Activated T-cell treated with anti-CD3 and anti-CD28 coated beads, Interleukin-2, amount 50 U/mL, for 24 hours (primary cell): ENCODE measurements at regions not wholly inside any gene's neighbourhood (a gene's known extent, or its start where the extent isn't known, plus 50 kb on each side); places are given as distances from the start of the nearest gene placed in this dataset.

Source experiments
- DNase-seq: peaks from one replicate; pipeline ENCODE4 v3.0.0-alpha.2; 2020
- H3K27ac Mint-ChIP-seq: 2 replicates; pipeline ENCODE4 v1.8.0; 2020; ENCODE audit warnings: mild to moderate bottlenecking, mixed read lengths
- H3K27me3 Mint-ChIP-seq: 2 replicates; pipeline ENCODE4 v1.8.0; 2020; ENCODE audit warnings: mixed read lengths
- H3K36me3 Mint-ChIP-seq: 2 replicates; pipeline ENCODE4 v1.8.0; 2020; ENCODE audit warnings: low read depth, mixed read lengths
- H3K4me1 Mint-ChIP-seq: 2 replicates; pipeline ENCODE4 v1.8.0; 2020; ENCODE audit warnings: low read depth, mixed read lengths
- H3K4me3 Mint-ChIP-seq: 2 replicates; pipeline ENCODE4 v1.8.0; 2020; ENCODE audit warnings: mild to moderate bottlenecking, moderate library complexity, mixed read lengths
- H3K9me3 Mint-ChIP-seq: 2 replicates; pipeline ENCODE4 v1.8.0; 2020; ENCODE audit warnings: mixed read lengths

DNA sequence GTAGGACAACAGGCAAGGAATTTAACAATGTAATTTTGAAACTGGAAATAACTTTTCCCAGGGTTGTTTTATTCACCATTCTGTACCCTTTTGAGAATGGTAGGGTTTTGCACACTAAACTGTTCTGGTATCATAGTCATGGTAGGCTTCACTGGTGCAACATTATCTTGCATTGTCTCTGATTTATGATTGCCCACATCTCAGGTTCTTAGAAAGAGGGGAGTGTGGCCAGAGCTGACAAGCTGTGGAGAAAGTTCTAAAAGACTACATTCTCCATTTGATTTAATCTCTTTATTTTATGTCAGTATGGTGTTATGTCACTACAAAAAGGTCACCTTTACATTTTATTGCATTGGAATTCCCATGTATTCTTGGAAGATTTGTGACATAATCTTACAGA lies 447.3 kb downstream of the GRIA2 start:
- H3K36me3 Mint-ChIP-seq = no peaks in the 10 kb centered on the region
- H3K9me3 Mint-ChIP-seq = peaks cover 7% of the 10 kb centered on the region
- no peak for DNase-seq

DNA sequence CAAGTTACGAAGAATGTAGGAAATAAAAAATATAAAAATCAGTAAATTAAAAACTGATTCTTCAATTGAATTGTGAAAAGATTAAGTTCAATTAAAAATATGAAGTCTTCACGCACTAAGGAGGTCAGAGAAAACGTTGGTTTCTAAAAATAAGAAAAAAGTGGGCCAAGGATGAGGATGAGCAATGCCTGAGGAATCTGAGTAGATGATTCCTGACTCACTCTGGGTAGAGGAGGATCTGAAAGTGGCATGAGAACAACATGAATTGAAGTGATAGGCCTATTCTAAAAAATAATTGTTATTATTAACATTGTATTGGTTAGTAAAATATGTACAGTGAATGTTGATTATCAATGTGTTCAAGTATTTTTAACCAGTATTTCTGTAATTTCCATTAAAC lies 444.2 kb downstream of the GRIA2 start:
- no peaks in the 10 kb centered on the region for H3K27me3 Mint-ChIP-seq
- no peaks in the 10 kb centered on the region for H3K4me1 Mint-ChIP-seq
- peaks cover 7% of the 10 kb centered on the region for H3K9me3 Mint-ChIP-seq
- H3K4me3 Mint-ChIP-seq = no peak overlapping the region
- no peak overlapping the region for H3K27ac Mint-ChIP-seq
- no peaks in the 10 kb centered on the region for H3K36me3 Mint-ChIP-seq
- DNase-seq = no peak

More for the DNA sequence above, 447.3 kb downstream of the GRIA2 start:
- Mint-ChIP-seq H3K4me1 (no peaks in the 10 kb centered on the region), H3K4me3 (no peak overlapping the region), H3K27ac (no peak overlapping the region), H3K27me3 (no peaks in the 10 kb centered on the region)

GRCh38 chr4:157655096-157655809 lies 434.7 kb downstream of the GRIA2 start:
- Mint-ChIP-seq H3K4me1 (no peaks in the 10 kb centered on the region), H3K4me3 (no peak overlapping the region), H3K27me3 (no peaks in the 10 kb centered on the region), H3K9me3 (peaks cover 4% of the 10 kb centered on the region), H3K36me3 (no peaks in the 10 kb centered on the region), H3K27ac (no peak overlapping the region)
- no peak for DNase-seq

DNA sequence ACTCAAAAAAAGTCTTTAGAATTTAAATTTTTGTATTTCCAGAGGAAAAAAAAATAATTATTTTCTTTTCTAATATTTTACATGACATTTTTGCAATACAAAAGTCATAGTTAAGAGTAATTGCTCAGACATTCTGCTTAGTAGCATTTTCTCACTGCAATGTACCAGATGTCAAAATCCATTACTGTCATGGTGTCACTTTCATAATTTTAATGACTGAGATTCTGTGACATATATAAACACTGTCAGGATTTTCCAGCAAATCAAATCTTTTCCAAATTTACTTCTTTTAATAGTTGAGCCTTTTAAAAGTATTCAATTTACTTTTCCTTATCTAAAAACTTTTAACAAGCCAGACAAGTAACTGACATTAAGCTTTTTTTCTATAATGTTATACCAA lies 422.7 kb downstream of the GRIA2 start:
- Mint-ChIP-seq H3K27me3 (no peaks in the 10 kb centered on the region), H3K27ac (no peak overlapping the region), H3K36me3 (no peaks in the 10 kb centered on the region), H3K4me1 (no peaks in the 10 kb centered on the region), H3K4me3 (no peak overlapping the region), H3K9me3 (peaks cover 8% of the 10 kb centered on the region)
- DNase-seq = no peak

DNA sequence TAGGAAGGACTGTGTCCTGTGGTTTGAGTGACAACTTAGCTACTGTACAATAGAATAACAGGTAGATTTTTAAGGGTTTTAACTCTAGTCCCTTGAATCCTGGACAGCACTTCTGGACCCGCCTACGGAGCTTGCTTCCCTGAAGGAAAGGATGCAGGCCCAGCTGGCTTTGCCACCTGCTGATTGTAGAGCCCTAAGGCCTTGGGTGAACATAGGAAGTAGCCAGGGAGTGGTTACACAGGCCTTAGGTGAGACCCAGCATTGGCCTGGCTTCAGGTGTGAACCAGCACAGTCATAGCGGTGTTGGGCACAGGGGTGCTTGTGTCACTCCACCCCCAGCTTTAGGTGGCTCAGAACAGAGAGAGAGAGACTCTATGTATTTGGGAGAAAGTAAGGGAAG lies 413.5 kb downstream of the GRIA2 start:
- Mint-ChIP-seq H3K4me3 (no peak overlapping the region), H3K27ac (no peak overlapping the region), H3K27me3 (no peaks in the 10 kb centered on the region), H3K4me1 (no peaks in the 10 kb centered on the region), H3K36me3 (no peaks in the 10 kb centered on the region), H3K9me3 (no peaks in the 10 kb centered on the region)
- DNase-seq = no peak

DNA sequence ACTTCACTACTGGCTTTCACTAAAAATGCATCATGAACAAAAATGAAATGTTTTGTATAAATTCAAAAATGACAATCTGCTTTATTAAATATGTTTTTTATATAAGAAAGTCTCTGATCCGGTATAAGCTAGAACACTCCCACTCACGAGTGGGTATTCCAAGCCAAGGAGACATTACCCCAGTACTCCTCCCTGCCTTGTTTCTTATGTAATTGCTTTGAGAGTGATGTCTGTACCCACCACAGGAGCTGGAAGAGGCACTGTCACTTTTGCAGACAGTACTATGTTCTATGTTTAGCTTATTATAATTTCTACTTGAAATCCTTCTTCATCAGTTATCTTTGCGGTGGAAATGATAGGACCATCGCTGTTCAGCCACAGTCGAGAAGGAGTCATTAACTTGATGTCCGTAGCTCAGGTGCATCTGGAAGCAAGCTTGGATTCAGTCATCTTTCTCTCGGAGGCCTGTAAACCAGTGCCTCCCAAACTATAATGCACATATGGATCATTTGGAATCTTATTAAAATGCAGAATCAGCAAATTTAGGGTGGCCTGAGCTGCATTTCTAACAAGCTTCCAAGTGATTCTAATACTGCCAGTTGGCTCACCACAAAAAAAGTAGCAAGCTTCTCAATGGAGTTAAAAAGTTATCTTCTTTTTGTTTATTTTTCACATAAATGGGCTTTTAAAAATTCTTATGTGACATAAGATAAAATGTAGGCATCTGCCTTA lies 396.4 kb downstream of the GRIA2 start:
- Mint-ChIP-seq H3K4me1 (no peaks in the 10 kb centered on the region), H3K27me3 (no peaks in the 10 kb centered on the region), H3K36me3 (no peaks in the 10 kb centered on the region), H3K4me3 (no peak overlapping the region), H3K9me3 (peaks cover 7% of the 10 kb centered on the region), H3K27ac (no peak overlapping the region)
- no peak for DNase-seq

DNA sequence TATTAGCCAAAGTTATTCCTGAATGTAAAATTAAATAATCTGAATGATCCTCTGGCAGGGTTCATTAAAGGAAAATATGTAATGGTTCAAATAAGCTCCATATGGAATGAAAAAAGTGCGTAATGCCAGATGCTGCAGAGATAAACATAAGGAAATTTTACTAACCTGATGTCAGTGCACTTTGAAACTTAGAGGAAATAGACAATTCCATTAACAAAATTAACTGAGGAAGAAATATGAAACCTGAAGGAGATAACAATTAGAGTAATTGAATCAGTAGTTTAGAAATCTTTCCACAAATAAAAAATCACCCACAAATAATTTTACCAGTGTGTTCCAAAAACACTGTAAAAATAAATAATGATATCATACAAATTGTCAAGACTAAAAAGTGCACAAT lies 387.5 kb downstream of the GRIA2 start:
- no peaks in the 10 kb centered on the region for H3K27me3 Mint-ChIP-seq
- H3K4me3 Mint-ChIP-seq = no peak overlapping the region

GRCh38 chr4:157600583-157600982 lies 380.1 kb downstream of the GRIA2 start:
- H3K4me1 Mint-ChIP-seq = no peaks in the 10 kb centered on the region
- H3K36me3 Mint-ChIP-seq = no peaks in the 10 kb centered on the region
- no peak overlapping the region for H3K4me3 Mint-ChIP-seq
- peaks cover 9% of the 10 kb centered on the region for H3K9me3 Mint-ChIP-seq
- no peaks in the 10 kb centered on the region for H3K27me3 Mint-ChIP-seq
- DNase-seq = no peak
- H3K27ac Mint-ChIP-seq = no peak overlapping the region

More for the DNA sequence above, 387.5 kb downstream of the GRIA2 start:
- no peaks in the 10 kb centered on the region for H3K9me3 Mint-ChIP-seq
- no peak overlapping the region for H3K27ac Mint-ChIP-seq
- H3K4me1 Mint-ChIP-seq = no peaks in the 10 kb centered on the region
- no peak for DNase-seq
- H3K36me3 Mint-ChIP-seq = no peaks in the 10 kb centered on the region

DNA sequence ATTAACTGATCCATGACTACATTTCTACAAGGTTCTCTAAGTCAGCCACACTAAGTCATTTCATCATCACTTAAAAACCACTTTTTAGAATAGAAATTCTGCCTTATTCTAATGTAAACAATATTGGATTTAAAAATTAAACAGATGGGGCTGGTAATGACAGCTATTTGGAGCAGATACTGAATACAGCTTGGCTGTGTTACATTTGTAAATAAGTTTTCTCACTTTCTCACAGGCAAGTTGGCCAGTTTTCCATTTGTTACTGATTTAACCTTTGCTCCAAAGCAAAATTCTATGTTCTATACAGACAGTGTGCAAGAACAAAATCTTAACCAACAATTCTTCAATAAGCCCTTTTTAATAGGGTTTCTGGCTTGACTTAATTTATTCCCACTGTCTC lies 370.7 kb downstream of the GRIA2 start:
- Mint-ChIP-seq H3K27ac (no peak overlapping the region), H3K36me3 (no peaks in the 10 kb centered on the region), H3K9me3 (peaks cover 8% of the 10 kb centered on the region), H3K4me1 (no peaks in the 10 kb centered on the region), H3K4me3 (no peak overlapping the region), H3K27me3 (no peaks in the 10 kb centered on the region)
- DNase-seq = no peak

- H3K9me3 Mint-ChIP-seq = peaks cover 4% of the 10 kb centered on the region
- no peak overlapping the region for H3K27ac Mint-ChIP-seq
- H3K4me3 Mint-ChIP-seq = no peak overlapping the region
- no peaks in the 10 kb centered on the region for H3K27me3 Mint-ChIP-seq
- DNase-seq = no peak
- no peaks in the 10 kb centered on the region for H3K36me3 Mint-ChIP-seq
- no peaks in the 10 kb centered on the region for H3K4me1 Mint-ChIP-seq
These were observed 370.2 kb downstream of the GRIA2 start for GRCh38 chr4:157590679-157591078.

- Mint-ChIP-seq H3K36me3 (no peaks in the 10 kb centered on the region), H3K27ac (no peak overlapping the region), H3K4me3 (no peak overlapping the region), H3K9me3 (peaks cover 9% of the 10 kb centered on the region), H3K4me1 (no peaks in the 10 kb centered on the region), H3K27me3 (no peaks in the 10 kb centered on the region)
- no peak for DNase-seq
These were observed 367.3 kb downstream of the GRIA2 start for GRCh38 chr4:157587681-157588423.

- Mint-ChIP-seq H3K27me3 (no peaks in the 10 kb centered on the region), H3K36me3 (no peaks in the 10 kb centered on the region), H3K4me1 (no peaks in the 10 kb centered on the region), H3K4me3 (no peak overlapping the region), H3K27ac (no peak overlapping the region), H3K9me3 (peaks cover 10% of the 10 kb centered on the region)
- DNase-seq = no peak
These were observed 361.6 kb downstream of the GRIA2 start for GRCh38 chr4:157582141-157582540.

DNA sequence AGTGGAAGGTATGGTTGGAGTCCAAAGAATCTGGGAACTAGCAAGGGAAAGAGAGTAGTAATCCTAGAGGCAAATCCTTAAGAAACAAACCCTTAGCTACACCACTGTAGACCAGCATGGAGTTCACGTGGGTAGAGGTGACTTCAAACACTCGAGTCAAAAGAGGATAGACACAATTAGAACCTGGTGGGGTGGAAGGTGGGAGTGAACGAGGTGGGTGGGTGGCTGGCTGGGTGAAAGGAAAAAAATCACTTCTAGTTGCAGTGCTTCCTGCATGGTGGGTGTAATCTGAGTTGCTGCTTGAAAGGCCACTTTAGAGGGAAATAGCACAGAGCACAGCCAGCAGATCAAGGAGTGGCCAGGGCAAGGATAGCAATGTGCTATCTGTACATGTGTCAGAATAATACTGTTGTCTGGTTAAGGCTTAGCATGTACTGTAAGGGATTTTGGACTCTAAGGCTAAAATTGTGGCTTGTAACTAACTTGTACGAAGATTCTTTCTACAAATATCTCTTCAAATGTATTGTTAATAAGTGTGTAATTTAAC lies 356.2 kb downstream of the GRIA2 start:
- Mint-ChIP-seq H3K4me3 (no peak overlapping the region), H3K27me3 (no peaks in the 10 kb centered on the region), H3K9me3 (peaks cover 4% of the 10 kb centered on the region), H3K36me3 (no peaks in the 10 kb centered on the region), H3K27ac (no peak overlapping the region), H3K4me1 (no peaks in the 10 kb centered on the region)
- no peak for DNase-seq

DNA sequence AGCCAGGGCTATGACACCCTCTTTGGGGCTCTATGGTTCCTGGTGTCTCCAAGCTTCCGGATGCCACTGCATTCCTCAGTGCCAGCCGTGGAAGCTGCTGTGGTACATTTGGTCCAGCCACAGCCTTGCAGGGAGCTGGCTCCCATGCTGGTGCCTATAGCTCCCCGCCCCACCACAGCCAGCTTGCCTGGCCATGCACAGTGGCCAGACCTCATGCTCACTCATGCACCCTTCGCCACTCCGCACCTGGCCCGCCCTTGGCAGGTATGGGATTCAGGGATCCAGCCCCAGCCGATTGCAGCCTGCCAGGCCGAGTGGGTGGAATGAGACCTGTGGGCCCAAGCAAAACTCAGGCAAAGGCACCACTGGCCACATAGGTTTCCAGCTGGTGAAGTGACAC lies 354.8 kb downstream of the GRIA2 start:
- H3K27ac Mint-ChIP-seq = no peak overlapping the region
- no peak for DNase-seq
- H3K4me1 Mint-ChIP-seq = no peaks in the 10 kb centered on the region
- no peaks in the 10 kb centered on the region for H3K27me3 Mint-ChIP-seq
- H3K36me3 Mint-ChIP-seq = no peaks in the 10 kb centered on the region
- H3K9me3 Mint-ChIP-seq = peaks cover 3% of the 10 kb centered on the region
- no peak overlapping the region for H3K4me3 Mint-ChIP-seq

- H3K9me3 Mint-ChIP-seq = peaks cover 2% of the 10 kb centered on the region
- H3K4me1 Mint-ChIP-seq = no peaks in the 10 kb centered on the region
- DNase-seq = no peak
- no peaks in the 10 kb centered on the region for H3K27me3 Mint-ChIP-seq
- no peak overlapping the region for H3K27ac Mint-ChIP-seq
- no peaks in the 10 kb centered on the region for H3K36me3 Mint-ChIP-seq
- H3K4me3 Mint-ChIP-seq = no peak overlapping the region
These were observed 354.1 kb downstream of the GRIA2 start for GRCh38 chr4:157574606-157575005.
